ENCODE measurements at regions not wholly inside any gene's neighbourhood (a gene's known extent, or its start where the extent isn't known, plus 50 kb on each side); places are given as distances from the start of the nearest gene placed in this dataset.
A peak's percentile ranks its signal among the peaks of the same experiment; 100 is the strongest.

GRCh38 chr6:99822741-99823512, 171.1 kb downstream of the MCHR2 start:
- TF ChIP-seq CTCF (tag by site-specific recombination; IDR thresholded peaks at IDR 0.05) (peak; percentile 52; the same call in 1 of the 2 replicates), RBAK (tag by site-specific recombination; IDR thresholded peaks at IDR 0.05) (no peak), ZNF394 (tag by site-specific recombination; IDR thresholded peaks at IDR 0.05; ENCODE audit: borderline replicate concordance) (no peak)

Data from HEK293 (cell line).